ENCODE measurements at regions not wholly inside any gene's neighbourhood (a gene's known extent, or its start where the extent isn't known, plus 50 kb on each side); places are given as distances from the start of the nearest gene placed in this dataset.
A peak's percentile ranks its signal among the peaks of the same experiment; 100 is the strongest.
"Not testable (repeated sequence)": the region's sequence is repeated elsewhere in the genome, so short reads cannot be mapped to it uniquely, and the experiment has no call there.

GRCh38 chr6:84344005-84344404 lies 116.6 kb upstream of the CEP162 start:
- DNase-seq: peak; percentile 29

GRCh38 chr6:84340422-84340821 lies 113.0 kb upstream of the CEP162 start:
- DNase-seq: no peak

- no peak for DNase-seq
Measured at GRCh38 chr6:84333842-84334241, 106.4 kb upstream of the CEP162 start.

- DNase-seq: peak; percentile 60
Measured at GRCh38 chr6:84332139-84333034, 104.9 kb upstream of the CEP162 start.

GRCh38 chr6:84330325-84330724 lies 102.9 kb upstream of the CEP162 start:
- no peak for DNase-seq

GRCh38 chr6:84329516-84329915 lies 102.1 kb upstream of the CEP162 start:
- DNase-seq: no peak

- no peak for DNase-seq
Measured at GRCh38 chr6:84329077-84329476, 101.6 kb upstream of the CEP162 start.

- DNase-seq: no peak
Measured at GRCh38 chr6:84317463-84317862, 90.0 kb upstream of the CEP162 start.

- DNase-seq: no peak
Measured at GRCh38 chr6:84314377-84314898, 87.0 kb upstream of the CEP162 start.

GRCh38 chr6:84309336-84309735 lies 81.9 kb upstream of the CEP162 start:
- no peak for DNase-seq

GRCh38 chr6:84304881-84305280 lies 77.4 kb upstream of the CEP162 start:
- DNase-seq: no peak

GRCh38 chr6:84291033-84291432 lies 63.6 kb upstream of the CEP162 start:
- not testable (repeated sequence) for DNase-seq

- no peak for DNase-seq
Measured at GRCh38 chr6:84284428-84285049, 57.1 kb upstream of the CEP162 start.

GRCh38 chr6:84282550-84282949 lies 55.1 kb upstream of the CEP162 start:
- DNase-seq: no peak

GRCh38 chr6:84280639-84281038 lies 53.2 kb upstream of the CEP162 start:
- DNase-seq: no peak

GRCh38 chr6:84280030-84280429 lies 52.6 kb upstream of the CEP162 start:
- DNase-seq: no peak

- no peak for DNase-seq
Measured at GRCh38 chr6:84278321-84278998, 51.0 kb upstream of the CEP162 start.

All from MV-4-11 (cell line).